Adrenal gland (tissue), 5 donors: ENCODE measurements at regions not wholly inside any gene's neighbourhood (a gene's known extent, or its start where the extent isn't known, plus 50 kb on each side); places are given as distances from the start of the nearest gene placed in this dataset.

Experiments used
- CTCF ChIP-seq, 6 experiments: fragments of 450-650 bp in 4 of 6; fragments of 200-600 bp in 2 of 6; sonication (generic) in 1 of 6; IDR thresholded peaks; 1 replicate in 5 of 6; 2 replicates in 1 of 6; pipeline versions ENCODE4 v1.5.1 to v1.8.0; 2016 to 2021; ENCODE audit warnings: antibody characterized with exemption in 6 of 6, mild to moderate bottlenecking in 2 of 6, moderate library complexity in 1 of 6
- POLR2A ChIP-seq, 2 donors: fragments of 450-650 bp; IDR thresholded peaks; one replicate each; pipeline ENCODE4 v1.6.1; 2017; ENCODE audit warnings: antibody characterized with exemption in 2 of 2, mild to moderate bottlenecking in 2 of 2, moderate library complexity in 1 of 2
- donor health status: DM: no; HTN: no; CAD: no.

GRCh38 chr16:64311241-64311640, 810.6 kb downstream of the CDH11 start:
- TF ChIP-seq POLR2A (IDR thresholded peaks at IDR 0.05) = no peak
- TF ChIP-seq CTCF (IDR thresholded peaks at IDR 0.05) = no peak
